ENCODE measurements at regions not wholly inside any gene's neighbourhood (a gene's known extent, or its start where the extent isn't known, plus 50 kb on each side); places are given as distances from the start of the nearest gene placed in this dataset.

- TF ChIP-seq CTCF (IDR thresholded peaks at IDR 0.05): no peak
- no peak for TF ChIP-seq POLR2A (IDR thresholded peaks at IDR 0.05)
Measured at GRCh38 chr16:51225878-51226277, 74.8 kb upstream of the SALL1 start.
